Iris pigment epithelial cell (primary cell): ENCODE measurements at regions not wholly inside any gene's neighbourhood (a gene's known extent, or its start where the extent isn't known, plus 50 kb on each side); places are given as distances from the start of the nearest gene placed in this dataset.

ENCODE experiments used
- DNase-seq: peaks from one replicate; pipeline ENCODE4 v3.0.0-alpha.2; 2011; ENCODE audit warnings: low read depth

DNA sequence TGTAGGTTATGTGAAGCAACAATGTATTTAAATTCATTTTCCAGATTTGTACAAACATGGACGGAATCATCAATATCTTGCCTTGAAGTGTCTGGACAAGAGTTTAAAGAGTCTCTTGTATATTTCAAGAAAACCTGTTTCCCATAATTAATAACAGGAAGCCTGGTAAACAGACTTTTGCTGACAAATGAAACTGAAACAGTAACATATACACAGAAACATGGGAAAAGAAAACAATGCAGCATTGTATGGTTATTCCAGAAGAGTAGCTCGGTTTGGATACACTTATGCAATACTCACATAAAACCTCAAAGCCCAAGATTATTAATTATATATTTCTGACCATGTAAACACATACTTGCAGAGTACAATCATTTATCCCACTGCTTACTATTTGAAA, 265.5 kb downstream of the PTPRC start:
- DNase-seq = peak; percentile 74

DNA sequence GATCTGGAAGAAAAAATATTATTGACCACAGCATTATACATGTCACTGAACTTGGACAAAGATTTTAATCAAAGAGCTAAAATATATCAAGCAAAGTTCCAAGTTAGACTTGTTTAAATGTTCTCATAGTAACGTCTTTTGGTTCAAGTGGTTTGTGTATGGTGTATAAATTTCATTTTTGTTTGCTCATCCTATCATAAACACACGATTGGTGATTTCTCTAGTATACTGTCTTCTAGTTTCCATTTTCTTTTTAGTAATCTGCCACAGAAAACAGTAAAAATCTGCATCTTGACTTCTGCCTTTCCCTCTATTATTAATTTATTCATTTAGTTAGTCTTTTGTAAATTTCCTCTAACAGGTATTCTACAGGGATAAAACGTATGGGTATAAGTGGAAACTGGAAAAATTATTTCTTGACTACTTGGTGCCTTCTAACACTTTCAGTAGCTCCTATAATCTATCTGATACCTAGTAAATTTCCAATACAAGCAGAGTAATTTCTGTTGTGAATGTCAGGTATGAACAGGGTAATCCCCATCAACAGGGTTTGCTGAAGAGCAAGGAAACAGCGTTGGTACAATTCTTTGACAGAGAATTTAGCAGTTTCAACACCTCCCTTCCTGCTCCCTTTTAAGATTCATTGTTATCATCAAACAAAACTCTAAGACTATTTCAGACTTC, 268.0 kb downstream of the PTPRC start:
- DNase-seq = no peak

DNA sequence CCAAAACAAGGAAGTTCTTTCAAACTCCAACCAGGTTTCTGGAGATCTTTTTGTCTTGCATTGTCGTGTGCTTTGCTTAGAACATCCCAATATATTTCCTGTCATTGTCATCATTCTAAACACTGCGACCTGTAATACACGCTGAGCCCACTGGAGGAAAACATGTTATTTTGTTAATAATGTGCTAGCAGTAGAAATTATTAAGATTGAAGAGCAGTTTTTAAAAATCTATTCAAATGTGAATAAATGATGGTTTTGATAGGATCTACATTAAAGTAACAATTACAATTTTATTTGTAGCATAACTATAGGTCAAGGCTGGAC, 268.5 kb downstream of the PTPRC start:
- DNase-seq = no peak

DNA sequence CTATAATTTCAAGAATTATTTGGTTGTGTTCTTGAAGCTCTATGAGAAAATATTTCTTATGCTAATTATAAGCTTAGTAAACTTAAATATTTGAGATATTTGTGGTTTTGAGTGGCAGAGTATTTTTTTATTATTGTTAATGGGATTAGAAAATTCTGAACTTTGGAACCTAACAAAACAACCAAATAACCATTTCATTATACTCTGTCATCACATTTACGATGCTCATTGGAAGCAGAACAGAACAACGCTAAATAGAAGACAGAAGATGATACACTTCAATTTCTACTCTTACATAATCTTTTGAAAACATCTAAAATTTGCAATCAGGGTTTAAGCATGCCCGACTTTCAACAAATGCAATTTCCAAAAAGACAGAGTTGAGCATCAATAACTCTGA, 270.2 kb downstream of the PTPRC start:
- no peak for DNase-seq

DNA sequence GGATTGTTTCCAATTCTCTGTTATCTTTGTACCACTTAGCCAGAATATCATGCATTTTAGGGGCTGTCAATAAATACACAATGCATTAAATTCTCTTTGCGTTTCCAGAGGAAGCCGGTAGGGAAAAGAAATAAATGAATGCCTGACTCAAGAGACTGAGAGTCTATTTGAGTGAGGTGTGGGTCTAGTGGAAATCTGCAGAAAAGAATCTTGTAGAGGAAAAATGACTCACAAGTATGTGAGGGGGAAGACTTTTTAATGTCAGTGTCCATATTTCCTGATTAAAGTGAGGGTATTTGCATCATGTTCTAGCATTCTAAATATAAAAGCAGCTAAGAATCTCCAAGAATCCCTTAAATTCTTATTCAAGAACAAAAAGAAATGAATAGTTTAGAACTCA, 271.1 kb downstream of the PTPRC start:
- DNase-seq = peak; percentile 75

DNA sequence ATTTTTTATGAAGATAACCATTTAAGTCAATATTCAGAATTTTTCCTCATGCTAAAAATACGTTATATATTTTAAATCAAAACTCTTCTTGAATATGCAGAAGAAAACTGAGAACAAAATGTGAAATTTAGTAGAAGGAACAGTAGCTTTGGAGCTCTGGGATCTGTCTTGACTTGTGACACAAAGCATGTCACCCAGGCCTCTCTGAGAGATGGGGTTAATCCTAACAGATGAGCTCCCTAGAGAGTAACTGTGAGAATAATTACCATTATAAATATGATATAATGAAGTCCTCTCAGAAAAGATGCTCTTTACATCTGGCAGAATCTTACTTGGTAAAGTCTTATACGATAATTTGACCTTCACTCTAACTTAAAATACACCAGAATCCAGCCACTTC, 272.0 kb downstream of the PTPRC start:
- no peak for DNase-seq

DNA sequence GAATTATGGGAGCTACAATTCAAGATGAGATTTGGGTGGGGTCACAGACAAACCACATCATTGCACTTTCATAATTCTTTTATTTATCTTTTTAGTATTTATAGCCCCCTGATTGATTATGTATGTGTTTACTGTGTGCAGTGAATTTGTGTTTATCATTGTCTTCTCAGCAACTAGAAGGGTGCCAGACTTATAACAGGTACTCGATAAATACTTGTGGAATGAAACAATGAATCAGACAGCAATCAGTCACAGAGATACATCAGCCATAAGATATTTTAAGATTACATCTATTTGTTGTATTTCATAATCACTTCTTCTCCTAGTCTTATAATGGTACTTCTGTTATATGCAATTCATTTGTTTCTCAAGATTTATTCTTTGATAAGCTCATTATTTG, 273.2 kb downstream of the PTPRC start:
- DNase-seq = no peak

DNA sequence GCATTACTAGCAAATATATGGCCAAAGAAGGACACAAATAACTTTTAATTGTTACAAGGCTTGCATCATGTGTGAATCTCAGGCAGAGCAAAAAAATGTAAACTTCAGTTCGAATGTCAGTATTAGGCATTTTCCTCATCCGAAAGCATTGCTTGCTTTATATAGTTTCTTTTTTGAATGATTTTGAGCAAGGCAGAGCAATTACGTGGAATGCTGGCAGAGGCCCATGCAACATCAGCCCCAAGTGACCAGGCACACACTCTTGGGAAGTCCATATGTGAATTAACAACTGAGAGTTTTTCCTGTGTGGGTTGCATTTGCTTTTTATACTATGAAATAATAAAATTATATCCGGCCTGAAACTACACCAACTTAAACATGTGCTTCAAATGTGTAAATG, 274.8 kb downstream of the PTPRC start:
- no peak for DNase-seq

DNA sequence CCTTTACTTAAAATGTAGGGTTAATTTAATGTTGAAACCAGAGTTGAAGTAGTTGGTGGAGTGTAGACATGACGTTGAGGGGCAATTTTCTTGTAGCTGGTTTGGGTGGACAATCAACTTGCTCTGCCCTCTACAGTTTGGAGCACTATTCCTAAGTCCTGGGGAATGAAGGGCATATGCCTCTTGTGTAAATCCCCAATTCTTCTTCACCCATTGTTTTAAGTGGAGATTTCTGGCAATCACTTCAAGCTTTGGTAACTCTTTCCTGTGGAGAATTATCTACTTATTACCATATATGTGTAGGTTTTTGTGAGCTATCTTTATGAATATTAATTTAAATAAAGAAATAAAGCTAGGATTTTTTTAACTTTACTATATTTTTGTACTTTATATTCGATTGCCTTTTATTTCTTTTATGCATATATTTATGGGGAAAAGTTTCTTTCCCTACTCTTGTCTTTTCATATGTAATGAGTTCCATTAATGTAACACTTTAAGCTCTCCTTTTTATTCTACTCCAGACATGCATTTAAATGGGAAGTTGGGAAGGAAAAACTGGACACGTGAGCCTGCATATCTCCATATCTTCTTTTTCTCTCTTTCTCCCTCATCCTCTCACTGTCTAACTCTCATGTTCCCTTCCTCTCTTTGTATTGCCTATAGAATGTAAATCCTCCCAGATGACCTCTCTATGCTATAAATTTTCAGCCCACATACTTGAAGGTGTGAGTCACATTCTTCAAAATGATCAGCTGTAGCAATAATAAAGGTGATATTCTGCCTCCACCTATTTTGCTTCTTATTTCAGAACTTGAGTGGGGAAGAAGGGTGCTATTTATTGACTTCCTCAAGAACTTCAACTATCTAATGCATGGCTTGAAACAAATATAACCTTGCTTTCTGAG, 276.7 kb downstream of the PTPRC start:
- no peak for DNase-seq

DNA sequence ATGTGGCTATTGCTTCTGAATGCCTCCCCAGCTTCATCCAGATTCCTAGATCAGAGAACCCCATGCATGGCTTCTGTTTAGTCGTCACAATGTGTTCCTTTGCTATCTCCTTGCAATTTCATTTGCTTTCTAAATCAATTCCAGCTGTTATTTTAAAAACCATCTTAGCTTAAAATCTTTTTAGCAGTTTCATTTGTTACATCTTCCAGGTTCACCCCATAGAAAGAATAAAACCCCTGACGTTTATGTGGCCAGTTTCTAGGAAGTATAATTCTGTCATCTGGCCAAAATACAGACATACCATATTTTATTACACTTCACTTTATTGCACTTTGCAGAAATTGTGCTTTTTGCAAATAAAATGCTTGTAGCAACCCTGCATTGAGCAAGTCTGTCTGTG, 278.4 kb downstream of the PTPRC start:
- no peak for DNase-seq

DNA sequence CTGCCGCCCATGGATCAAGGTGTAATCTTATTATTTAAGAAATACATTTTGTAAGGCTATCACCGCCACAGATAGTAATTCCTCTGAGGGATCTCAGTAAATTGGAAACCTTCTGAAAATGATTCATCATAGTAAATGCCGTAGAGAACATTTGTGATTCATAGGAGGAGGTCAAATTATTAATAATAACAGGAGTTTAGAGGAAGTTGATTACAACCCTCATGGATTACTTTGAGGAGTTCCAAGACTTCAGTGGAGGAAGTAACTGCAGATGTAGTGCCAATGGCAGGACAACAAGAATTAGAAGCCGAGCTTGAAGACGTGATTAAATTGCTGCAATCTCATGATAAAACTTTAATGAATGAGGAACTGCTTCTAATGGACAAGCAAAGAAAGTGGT, 280.1 kb downstream of the PTPRC start:
- DNase-seq = peak; percentile 73

DNA sequence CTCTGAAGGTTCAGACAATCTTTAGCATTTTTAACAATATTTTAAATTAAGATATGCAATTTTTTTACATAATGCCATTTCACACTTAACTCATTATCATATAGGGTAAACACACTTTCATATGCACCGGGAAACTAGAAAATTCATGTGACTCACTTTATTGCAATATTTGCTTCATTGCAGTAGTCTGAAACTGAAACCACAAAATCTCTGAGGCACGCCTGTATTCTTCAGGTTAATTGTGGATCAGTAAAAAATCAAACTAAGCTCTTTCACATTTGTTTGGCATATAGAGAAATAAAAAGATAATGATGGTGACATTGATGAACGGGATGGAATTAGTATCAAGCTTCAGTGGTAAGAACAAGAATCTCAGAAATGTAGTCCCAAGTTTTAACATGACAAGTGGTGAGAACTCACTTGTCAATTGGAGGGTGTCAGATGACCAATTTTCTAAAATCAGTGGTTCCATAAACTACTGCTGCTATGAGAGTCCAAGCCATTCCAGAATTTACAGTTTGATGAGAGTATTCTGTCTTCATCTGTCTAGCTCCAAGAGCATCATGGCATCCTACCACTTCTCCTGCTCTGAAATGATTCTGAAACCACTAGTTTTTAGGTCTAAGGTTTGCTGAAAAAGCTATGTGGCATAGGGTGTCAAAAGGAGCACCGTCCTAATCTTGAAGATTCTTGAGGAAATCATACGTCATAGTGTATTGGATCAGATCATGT, 281.0 kb downstream of the PTPRC start:
- peak; percentile 73 for DNase-seq

DNA sequence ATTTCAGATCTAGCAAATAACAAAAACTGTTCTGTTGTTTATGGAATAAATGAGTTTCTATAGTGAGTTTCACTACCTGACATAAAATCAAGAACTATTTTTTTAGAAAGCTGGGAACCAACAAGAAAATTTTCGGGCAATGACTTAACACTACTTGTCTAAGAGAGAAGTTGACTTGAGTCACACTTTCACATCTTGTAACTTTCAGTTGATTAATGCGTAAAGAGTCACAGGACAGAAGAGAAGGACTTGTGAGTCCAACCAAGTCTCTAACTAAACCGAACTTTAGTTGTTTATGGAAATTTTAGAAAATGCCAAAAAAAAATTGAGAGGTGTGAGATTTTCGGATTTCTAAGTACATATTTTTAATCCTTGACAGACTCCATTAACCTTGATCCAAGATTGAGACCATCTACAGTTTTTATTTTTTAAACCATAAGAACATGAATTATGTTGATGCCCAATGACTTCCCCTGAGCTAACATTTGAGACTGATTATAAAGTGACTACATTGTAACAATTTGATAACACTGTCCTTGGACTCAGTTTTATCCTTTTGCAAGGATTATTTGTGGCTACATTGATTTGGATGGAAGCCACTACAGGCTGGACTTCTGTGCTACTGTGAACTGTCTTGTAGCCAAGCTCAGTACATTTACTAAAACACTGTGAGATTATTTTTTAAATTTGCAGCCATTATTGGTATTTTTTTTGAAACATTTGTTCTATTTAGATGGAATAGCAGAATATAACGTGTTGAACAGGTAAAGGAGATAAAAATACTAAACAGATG, 284.0 kb downstream of the PTPRC start:
- no peak for DNase-seq

DNA sequence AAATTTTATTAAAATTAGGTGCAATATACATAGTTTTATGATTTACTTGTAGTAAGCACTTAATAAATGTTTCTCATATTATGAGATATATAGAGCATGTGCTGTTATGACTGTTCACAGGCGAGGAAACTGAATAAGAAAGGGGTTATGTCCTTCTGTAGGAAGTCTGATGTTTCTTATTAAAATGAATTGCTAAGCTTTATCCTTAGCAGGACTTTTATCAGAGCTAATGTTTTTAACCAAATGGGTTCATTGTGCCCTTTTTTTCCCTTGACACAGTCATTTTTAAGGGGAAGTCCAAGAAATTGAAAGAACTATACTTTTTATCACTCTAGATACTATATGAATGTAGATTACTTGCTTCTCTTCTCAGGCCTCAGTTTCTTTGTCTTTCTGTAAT, 285.2 kb downstream of the PTPRC start:
- no peak for DNase-seq

DNA sequence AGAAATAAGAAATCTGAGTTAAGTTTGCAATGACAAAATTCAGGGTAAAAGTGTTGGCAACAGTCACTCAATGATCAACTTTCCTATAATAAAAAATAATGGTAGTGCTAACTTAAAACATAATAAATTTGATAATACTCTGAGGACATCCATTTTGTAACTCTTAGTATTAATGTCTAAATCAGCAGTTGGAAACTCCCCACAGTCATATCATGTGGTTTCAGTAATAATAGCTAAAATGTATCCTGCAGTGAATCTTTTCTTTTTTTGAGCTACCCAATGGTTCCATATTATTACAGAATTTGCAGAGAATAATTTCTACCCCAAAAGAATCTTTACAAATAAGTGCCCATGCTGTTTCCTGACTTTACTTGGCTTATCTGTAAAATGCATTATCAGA, 286.7 kb downstream of the PTPRC start:
- no peak for DNase-seq

DNA sequence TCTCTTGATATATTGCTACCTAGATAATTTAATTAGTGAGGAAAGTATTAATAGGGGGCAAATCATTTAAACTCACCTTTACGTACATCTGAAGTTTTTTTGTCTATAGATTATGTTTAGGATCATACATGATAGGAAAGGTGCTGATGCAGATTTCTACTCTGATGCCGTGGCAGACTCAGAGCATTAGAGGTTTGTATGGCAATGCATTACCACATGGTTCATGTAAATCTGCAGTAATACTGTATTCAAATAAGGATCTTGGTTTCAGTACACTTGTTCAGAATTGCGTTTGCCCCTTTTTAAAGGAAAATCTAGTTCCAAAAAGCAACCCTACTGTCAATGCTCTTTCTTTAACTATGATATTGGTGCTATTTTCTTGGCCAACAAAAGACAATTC, 288.3 kb downstream of the PTPRC start:
- no peak for DNase-seq

DNA sequence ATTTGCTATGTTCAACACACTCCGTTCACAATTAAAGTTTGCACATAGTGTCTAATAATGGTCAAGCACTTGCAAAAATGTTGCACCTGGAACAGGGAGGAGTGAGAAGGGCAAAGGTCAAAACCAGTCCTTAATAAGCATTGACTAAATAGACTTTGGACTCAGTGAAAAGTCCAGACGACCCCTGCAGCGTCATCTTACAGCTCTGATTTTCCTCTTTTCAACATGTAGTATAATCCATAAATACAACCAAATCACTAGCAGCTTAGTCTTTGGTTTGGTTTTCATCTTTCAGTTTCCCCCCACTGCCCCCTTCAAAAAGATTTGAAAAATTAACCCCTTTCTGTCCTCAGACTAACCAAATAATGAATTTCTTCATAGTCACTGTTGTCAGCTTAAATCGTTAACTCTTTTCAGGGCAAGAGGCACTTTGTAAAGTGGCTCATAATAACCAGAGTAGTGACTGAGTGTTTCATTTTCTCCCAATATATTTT, 290.3 kb downstream of the PTPRC start:
- no peak for DNase-seq

DNA sequence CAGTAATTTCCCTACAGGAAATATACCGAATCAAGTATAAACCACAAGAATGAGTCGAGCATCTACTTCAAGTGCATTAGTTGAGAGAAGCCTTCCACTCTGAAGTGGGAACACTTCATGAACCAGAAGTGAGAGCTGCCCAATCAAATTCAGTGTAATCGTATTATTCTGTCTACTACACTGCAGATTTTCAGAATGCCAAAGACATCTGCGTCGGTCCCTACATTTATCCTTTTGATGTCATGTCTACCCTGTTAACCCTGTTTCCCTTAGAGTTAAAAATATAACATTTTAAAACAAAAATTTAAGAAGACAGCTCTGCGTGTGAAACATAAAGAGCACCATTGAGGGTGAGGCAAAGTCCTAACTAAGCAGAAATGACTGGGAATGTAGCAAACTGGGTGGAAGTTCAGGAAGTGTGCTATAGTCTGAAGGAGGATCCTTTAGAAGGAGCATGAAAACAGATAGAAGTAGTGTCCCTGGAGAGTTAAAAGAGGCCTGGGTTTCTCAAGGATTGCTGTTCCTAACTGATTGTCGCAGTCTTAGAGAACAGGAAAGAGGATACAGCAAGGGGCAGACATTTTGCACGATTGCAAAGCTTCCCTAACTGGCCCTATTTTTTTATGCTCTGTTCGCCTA, 291.2 kb downstream of the PTPRC start:
- peak; percentile 61 for DNase-seq

DNA sequence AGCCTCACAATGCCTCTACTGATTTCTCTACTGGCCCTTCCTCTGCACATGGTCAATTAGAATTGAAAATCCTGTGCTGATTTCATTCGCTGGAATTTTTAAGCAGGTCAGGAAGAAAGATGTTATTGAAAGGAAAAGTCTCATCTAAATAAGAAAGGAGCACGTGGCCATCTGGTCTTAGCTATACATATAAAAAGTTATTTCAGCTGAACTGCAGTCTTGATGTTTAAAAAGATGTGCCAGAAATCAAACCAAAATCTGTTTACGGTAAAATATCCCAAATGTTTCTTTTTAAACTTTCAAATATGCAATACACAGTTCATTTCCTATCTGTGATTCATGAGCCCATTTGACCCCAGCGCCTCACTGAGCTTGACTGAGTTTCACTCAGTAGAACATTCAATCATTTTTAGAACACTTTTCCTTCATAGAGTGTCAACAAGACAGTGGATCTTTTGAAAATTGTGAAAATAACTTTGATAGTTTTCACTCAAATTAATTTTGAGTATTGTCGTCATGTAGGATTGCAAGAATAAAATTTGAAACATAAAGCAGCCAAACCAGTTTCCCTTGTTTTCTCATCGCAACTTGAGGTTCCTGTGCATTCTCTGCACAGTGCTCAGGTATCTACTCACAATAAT, 293.6 kb downstream of the PTPRC start:
- DNase-seq = peak; percentile 67

DNA sequence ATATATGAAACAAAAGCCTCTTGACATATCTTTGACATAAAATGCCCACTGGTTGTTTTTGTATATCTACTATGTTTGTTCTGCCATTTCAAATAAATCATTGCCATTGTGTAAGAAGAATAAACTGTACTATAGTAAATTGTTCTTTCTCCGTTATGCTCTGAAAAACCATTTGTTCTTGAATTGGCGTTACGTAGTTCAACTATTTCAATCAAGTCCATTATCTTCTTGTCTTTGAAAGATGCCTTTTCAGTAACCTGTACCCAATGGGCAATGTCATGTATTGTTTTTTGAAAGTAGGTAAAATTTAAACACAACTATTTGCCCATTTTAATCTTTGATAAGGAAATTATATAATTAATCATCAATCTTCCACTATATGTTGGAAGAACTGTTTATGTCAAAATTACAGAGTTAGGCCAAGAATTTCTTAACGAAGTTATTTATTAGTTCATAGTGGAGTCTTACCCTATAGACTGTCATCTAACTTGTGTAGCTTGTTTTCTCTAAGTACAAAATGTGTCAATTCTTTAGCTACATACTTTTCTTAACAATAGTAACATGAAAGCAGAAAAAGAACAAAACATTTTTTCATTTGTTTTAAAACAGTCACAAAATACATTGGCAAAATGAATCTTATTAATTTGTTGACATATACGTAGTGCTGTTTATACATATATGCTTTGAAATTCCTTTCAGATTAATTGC, 294.8 kb downstream of the PTPRC start:
- DNase-seq = no peak
